NB4 (cell line): ENCODE measurements at regions not wholly inside any gene's neighbourhood (a gene's known extent, or its start where the extent isn't known, plus 50 kb on each side); places are given as distances from the start of the nearest gene placed in this dataset.

Experiments
- MYC ChIP-seq: IDR thresholded peaks from 2 replicates; pipeline ENCODE4 v1.6.1; 2011; ENCODE audit warnings: low read depth, low read length
- POLR2A ChIP-seq: IDR thresholded peaks from 2 replicates; pipeline ENCODE4 v1.6.1; 2011; ENCODE audit warnings: mild to moderate bottlenecking; ENCODE audit not compliant: insufficient read length; ENCODE audit errors: extremely low read depth
- TF ChIP-seq, protein P1 (sequence below): IDR thresholded peaks from one replicate; pipeline ENCODE4 v1.5.1; 2012; ENCODE audit warnings: low read depth, low read length

DNA sequence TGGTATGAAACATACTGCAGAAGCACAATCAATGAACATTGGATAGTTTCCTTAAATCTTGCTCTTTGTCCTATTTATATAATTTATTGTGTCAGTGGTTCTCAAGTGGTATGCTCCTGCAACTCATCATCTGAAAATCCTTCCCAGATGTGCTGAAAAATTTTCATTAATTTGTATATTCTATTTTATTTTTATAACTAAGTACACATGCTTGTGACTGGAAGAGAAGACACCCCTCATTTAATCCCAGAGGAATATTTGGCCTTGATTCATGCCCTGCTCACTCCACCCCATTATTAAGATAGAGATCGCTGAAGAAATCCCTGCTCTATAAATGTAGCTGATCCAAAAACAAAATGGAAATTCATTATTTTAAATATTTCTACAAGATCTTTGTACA lies 870.5 kb upstream of the CXADR start:
- TF ChIP-seq, protein P1, sequence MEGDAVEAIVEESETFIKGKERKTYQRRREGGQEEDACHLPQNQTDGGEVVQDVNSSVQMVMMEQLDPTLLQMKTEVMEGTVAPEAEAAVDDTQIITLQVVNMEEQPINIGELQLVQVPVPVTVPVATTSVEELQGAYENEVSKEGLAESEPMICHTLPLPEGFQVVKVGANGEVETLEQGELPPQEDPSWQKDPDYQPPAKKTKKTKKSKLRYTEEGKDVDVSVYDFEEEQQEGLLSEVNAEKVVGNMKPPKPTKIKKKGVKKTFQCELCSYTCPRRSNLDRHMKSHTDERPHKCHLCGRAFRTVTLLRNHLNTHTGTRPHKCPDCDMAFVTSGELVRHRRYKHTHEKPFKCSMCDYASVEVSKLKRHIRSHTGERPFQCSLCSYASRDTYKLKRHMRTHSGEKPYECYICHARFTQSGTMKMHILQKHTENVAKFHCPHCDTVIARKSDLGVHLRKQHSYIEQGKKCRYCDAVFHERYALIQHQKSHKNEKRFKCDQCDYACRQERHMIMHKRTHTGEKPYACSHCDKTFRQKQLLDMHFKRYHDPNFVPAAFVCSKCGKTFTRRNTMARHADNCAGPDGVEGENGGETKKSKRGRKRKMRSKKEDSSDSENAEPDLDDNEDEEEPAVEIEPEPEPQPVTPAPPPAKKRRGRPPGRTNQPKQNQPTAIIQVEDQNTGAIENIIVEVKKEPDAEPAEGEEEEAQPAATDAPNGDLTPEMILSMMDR = no peak
- TF ChIP-seq POLR2A (no peak), MYC (no peak)
